Brain pericyte (primary cell): ENCODE measurements at regions not wholly inside any gene's neighbourhood (a gene's known extent, or its start where the extent isn't known, plus 50 kb on each side); places are given as distances from the start of the nearest gene placed in this dataset.
"Not testable (repeated sequence)": the region's sequence is repeated elsewhere in the genome, so short reads cannot be mapped to it uniquely, and the experiment has no call there.

ENCODE experiments used
- DNase-seq: peaks from one replicate; pipeline ENCODE4 v3.0.0-alpha.2; 2012; ENCODE audit warnings: low read depth, low spot score

- no peak for DNase-seq
Measured at GRCh38 chr1:223020770-223021169, 122.3 kb downstream of the TLR5 start.

GRCh38 chr1:223022641-223023473 is 120.2 kb downstream of the TLR5 start:
- no peak for DNase-seq

- DNase-seq, result no peak
Measured at GRCh38 chr1:223023863-223024262, 119.2 kb downstream of the TLR5 start.

GRCh38 chr1:223024486-223024885 is 118.6 kb downstream of the TLR5 start:
- not testable (repeated sequence) for DNase-seq

- DNase-seq, result not testable (repeated sequence)
Measured at GRCh38 chr1:223025190-223025734, 117.8 kb downstream of the TLR5 start.

GRCh38 chr1:223026639-223027038 is 116.4 kb downstream of the TLR5 start:
- DNase-seq, result not testable (repeated sequence)

GRCh38 chr1:223029985-223030769 is 112.9 kb downstream of the TLR5 start:
- DNase-seq, result no peak

GRCh38 chr1:223030871-223031400 is 112.1 kb downstream of the TLR5 start:
- no peak for DNase-seq

- DNase-seq, result no peak
Measured at GRCh38 chr1:223031733-223032601, 111.1 kb downstream of the TLR5 start.

GRCh38 chr1:223033658-223034057 is 109.4 kb downstream of the TLR5 start:
- DNase-seq, result no peak

GRCh38 chr1:223034270-223034798 is 108.7 kb downstream of the TLR5 start:
- no peak for DNase-seq

- no peak for DNase-seq
Measured at GRCh38 chr1:223035724-223036478, 107.1 kb downstream of the TLR5 start.

GRCh38 chr1:223036479-223036845 is 106.6 kb downstream of the TLR5 start:
- no peak for DNase-seq

- DNase-seq, result no peak
Measured at GRCh38 chr1:223037845-223038244, 105.2 kb downstream of the TLR5 start.

GRCh38 chr1:223038288-223039006 is 104.6 kb downstream of the TLR5 start:
- DNase-seq, result no peak

GRCh38 chr1:223039990-223040389 is 103.1 kb downstream of the TLR5 start:
- no peak for DNase-seq

- no peak for DNase-seq
Measured at GRCh38 chr1:223041481-223041880, 101.6 kb downstream of the TLR5 start.

GRCh38 chr1:223045164-223045957 is 97.7 kb downstream of the TLR5 start:
- DNase-seq, result no peak

GRCh38 chr1:223046011-223046410 is 97.0 kb downstream of the TLR5 start:
- DNase-seq, result no peak
